ENCODE measurements at regions not wholly inside any gene's neighbourhood (a gene's known extent, or its start where the extent isn't known, plus 50 kb on each side); places are given as distances from the start of the nearest gene placed in this dataset.

DNA sequence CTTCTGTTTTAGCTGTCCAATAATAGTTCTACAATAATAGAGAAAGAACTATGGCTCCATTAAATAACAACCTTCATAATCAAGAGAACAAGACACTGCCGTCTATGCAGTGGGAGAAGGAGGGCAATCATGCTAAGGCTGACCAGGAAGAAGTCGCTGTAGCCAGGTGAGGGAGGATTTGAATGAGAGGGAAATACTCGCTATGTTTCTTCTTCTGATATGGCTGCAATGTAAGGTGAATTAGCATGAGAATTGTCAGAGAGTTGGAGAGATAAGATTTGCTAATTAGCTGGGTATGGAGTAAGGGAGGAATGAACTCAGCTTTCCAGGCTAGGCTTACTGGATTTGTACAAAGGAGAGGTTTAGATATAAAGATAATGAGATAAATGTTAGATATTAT is 555.4 kb upstream of the ZNF385D start:
- FAIRE-seq (no peak), DNase-seq (ENCODE audit: low read depth in 1 of 2, low spot score in 1 of 2) (no peak), ATAC-seq (no peak)
- H3K4me2 ChIP-seq = no peak overlapping the region
- POLR2A ChIA-PET = no interaction called here
- H3K27ac ChIP-seq = no peak overlapping the region
- whole genome bisulfite sequencing (ENCODE audit: missing lambda C conversion rate) = 0% methylated on average over 3 of the region's 3 CpGs
- H3K4me3 ChIP-seq = no peak overlapping the region
- H3K9me3 ChIP-seq = no peaks in the 10 kb centered on the region
- CTCF ChIA-PET = no interaction called here
- H3K4me1 ChIP-seq = no peaks in the 10 kb centered on the region
- TF ChIP-seq ZSCAN20 (CRISPR knock-in tag; IDR thresholded peaks at IDR 0.05) (no peak), RCOR1 (IDR thresholded peaks at IDR 0.05; ENCODE audit: low read depth, low read length) (no peak), NR3C1 (IDR thresholded peaks at IDR 0.05) (no peak), EP300 (IDR thresholded peaks at IDR 0.05) (no peak), CBX8 (IDR thresholded peaks at IDR 0.05) (no peak), RFX5 (IDR thresholded peaks at IDR 0.05) (no peak), POLR2A (IDR thresholded peaks at IDR 0.05; ENCODE audit: low read length) (no peak), PHF8 (IDR thresholded peaks at IDR 0.05; ENCODE audit: borderline replicate concordance, low read depth) (no peak)
- TF ChIP-seq, protein P1, sequence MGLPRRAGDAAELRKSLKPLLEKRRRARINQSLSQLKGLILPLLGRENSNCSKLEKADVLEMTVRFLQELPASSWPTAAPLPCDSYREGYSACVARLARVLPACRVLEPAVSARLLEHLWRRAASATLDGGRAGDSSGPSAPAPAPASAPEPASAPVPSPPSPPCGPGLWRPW (IDR thresholded peaks at IDR 0.05) = no peak

DNA sequence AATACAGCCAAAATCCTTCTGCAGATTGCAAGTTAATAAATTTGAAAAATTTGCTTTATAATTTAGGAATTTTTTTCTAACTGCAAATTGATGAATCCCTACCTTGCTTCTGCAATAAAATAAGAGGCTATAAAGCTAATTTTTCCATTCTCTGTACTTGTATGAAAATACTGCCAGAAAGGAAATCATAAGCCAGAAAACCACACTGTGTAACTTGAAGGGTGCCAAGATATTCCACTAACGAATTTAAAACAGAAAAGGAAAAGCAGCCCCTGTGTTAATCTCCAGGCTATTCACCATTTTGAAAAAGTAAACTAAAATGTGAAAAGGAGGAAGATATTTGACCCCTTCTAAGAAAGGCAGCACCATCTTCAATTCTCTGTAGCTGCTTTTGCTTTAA is 557.9 kb upstream of the ZNF385D start:
- no peak for TF ChIP-seq TP53 (CRISPR knock-in tag; IDR thresholded peaks at IDR 0.05)
- TF ChIP-seq, protein P2, sequence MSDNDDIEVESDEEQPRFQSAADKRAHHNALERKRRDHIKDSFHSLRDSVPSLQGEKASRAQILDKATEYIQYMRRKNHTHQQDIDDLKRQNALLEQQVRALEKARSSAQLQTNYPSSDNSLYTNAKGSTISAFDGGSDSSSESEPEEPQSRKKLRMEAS (IDR thresholded peaks at IDR 0.05) = no peak
- no peak overlapping the region for H3K4me3 ChIP-seq
- WGBS (ENCODE audit: missing lambda C conversion rate) = 0% methylated on average over 1 of the region's 1 CpG
- FAIRE-seq = no peak
- DNase-seq (ENCODE audit: low read depth in 1 of 2, low spot score in 1 of 2) = no peak
- no peak overlapping the region for H3K27ac ChIP-seq
- ChIA-PET POLR2A (no interaction called here), CTCF (no interaction called here)
- ATAC-seq = no peak
- H3K4me1 ChIP-seq = no peaks in the 10 kb centered on the region
- no peak overlapping the region for H3K4me2 ChIP-seq
- no peaks in the 10 kb centered on the region for H3K9me3 ChIP-seq

DNA sequence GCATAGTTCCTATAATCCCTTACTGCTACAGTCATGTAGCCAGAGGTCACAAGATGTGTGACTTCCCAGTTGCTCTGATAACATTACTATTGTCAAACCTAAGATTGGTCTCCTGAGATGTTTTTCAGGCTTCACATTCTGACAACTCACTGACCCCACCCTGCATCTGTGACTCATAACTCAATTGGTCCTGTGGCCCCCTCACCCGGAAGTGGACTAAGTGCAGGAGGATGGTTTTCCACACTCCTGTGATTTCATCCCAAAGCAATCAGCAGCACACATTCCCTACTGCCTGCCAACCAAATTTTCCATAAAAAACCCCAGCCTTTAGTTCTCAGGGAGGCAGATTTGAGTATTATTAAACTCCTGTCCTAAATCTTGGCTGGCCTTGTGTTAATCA is 564.9 kb upstream of the ZNF385D start:
- no peak for DNase-seq (ENCODE audit: low read depth in 1 of 2, low spot score in 1 of 2)
- POLR2A ChIA-PET = no interaction called here
- TF ChIP-seq EHF (CRISPR knock-in tag; IDR thresholded peaks at IDR 0.05) (no peak), TFCP2L1 (CRISPR knock-in tag; IDR thresholded peaks at IDR 0.05) (no peak), HEYL (CRISPR knock-in tag; IDR thresholded peaks at IDR 0.05) (no peak), ZNF302 (CRISPR knock-in tag; IDR thresholded peaks at IDR 0.05) (no peak), CBX8 (IDR thresholded peaks at IDR 0.05) (no peak), CEBPB (IDR thresholded peaks at IDR 0.05) (no peak), RAD21 (conservative IDR thresholded peaks at IDR 0.05 in 1 of 2, IDR thresholded peaks at IDR 0.05 in 1 of 2) (no peak), CBX2 (IDR thresholded peaks at IDR 0.05; ENCODE audit: borderline replicate concordance, low read depth) (no peak), KDM5A (IDR thresholded peaks at IDR 0.05) (no peak), MYC (IDR thresholded peaks at IDR 0.05; ENCODE audit: borderline replicate concordance, low read length) (no peak)
- TF ChIP-seq, protein P2 (IDR thresholded peaks at IDR 0.05) = no peak
- TF ChIP-seq, protein P3, sequence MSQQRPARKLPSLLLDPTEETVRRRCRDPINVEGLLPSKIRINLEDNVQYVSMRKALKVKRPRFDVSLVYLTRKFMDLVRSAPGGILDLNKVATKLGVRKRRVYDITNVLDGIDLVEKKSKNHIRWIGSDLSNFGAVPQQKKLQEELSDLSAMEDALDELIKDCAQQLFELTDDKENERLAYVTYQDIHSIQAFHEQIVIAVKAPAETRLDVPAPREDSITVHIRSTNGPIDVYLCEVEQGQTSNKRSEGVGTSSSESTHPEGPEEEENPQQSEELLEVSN (IDR thresholded peaks at IDR 0.05; ENCODE audit: borderline replicate concordance, low read depth) = no peak
- 0% methylated on average over 1 of the region's 1 CpG for WGBS (ENCODE audit: missing lambda C conversion rate)
- CTCF ChIA-PET = no interaction called here
- Histone ChIP-seq H3K27ac (no peak overlapping the region), H3K4me3 (no peak overlapping the region), H3K9me3 (no peaks in the 10 kb centered on the region), H3K4me2 (no peak overlapping the region), H3K4me1 (no peaks in the 10 kb centered on the region)
- ATAC-seq = no peak
- no peak for FAIRE-seq

- 29% methylated on average over 5 of the region's 5 CpGs for WGBS (ENCODE audit: missing lambda C conversion rate)
- ChIA-PET POLR2A (no interaction called here), CTCF (no interaction called here)
- Histone ChIP-seq H3K4me3 (no peak overlapping the region), H3K4me2 (no peak overlapping the region), H3K27ac (no peak overlapping the region), H3K9me3 (no peaks in the 10 kb centered on the region), H3K4me1 (no peaks in the 10 kb centered on the region)
- DNase-seq (ENCODE audit: low read depth in 1 of 2, low spot score in 1 of 2) (no peak), ATAC-seq (no peak), FAIRE-seq (no peak)
- TF ChIP-seq TP53 (CRISPR knock-in tag; IDR thresholded peaks at IDR 0.05) (no peak), POLR2AphosphoS2 (conservative IDR thresholded peaks at IDR 0.05; ENCODE audit: low read length) (no peak), USF2 (IDR thresholded peaks at IDR 0.05) (no peak), HOXB5 (CRISPR knock-in tag; IDR thresholded peaks at IDR 0.05) (no peak), BHLHE40 (IDR thresholded peaks at IDR 0.05; ENCODE audit: low read depth, low read length) (no peak), RAD21 (conservative IDR thresholded peaks at IDR 0.05 in 1 of 2, IDR thresholded peaks at IDR 0.05 in 1 of 2) (no peak), GATA3 (IDR thresholded peaks at IDR 0.05; ENCODE audit: borderline replicate concordance) (no peak), JUNB (IDR thresholded peaks at IDR 0.05) (no peak), TFCP2L1 (CRISPR knock-in tag; IDR thresholded peaks at IDR 0.05) (no peak), EP300 (IDR thresholded peaks at IDR 0.05) (no peak)
Observed at GRCh38 chr3:22318325-22318724, 567.3 kb upstream of the ZNF385D start.
